ENCODE measurements at regions not wholly inside any gene's neighbourhood (a gene's known extent, or its start where the extent isn't known, plus 50 kb on each side); places are given as distances from the start of the nearest gene placed in this dataset.

DNA sequence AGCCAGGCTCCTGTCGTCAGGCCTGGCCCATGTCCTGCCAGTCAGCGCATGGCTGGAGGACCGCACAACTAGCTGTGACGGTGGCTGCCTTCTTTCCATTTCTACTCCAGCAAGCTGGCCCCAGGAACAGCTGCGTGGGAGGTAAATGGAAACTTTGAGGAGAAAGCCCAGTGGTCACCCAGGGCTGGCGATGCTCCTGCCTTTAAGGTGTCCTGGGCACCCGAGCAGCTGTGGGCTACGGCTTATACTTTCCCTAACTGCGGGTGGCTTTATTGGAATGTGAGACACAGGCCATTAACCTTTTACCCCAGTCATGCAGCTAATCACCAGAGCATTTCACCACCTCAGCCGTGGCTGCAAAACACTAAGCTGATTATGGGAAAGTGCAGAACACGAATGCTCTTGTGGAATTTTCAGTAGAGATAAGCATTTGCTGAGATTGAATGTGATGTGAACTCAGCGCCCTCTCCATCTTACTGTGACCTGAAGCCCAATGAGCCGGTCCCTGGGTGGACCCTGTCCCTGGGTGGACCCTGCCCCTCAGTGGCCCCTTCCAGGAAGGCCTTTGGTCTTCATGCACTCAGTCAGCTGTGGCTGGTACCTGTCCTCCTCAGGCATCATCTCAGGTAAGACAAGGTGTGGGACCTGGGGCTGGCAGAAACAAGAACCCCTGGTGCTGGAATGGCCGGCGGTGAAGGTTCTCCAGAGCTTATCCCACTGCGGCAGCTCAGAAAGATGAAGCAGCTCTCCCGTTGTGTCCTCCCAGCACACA, 275.4 kb upstream of the HS6ST1 start:
- H3K36me3 ChIP-seq (replicated peaks; ENCODE audit: insufficient read depth, low read depth) = no peaks in the 10 kb centered on the region
- no peak for TF ChIP-seq EZH2 (IDR thresholded peaks at IDR 0.05; ENCODE audit: borderline replicate concordance)
- TF ChIP-seq, protein P1, sequence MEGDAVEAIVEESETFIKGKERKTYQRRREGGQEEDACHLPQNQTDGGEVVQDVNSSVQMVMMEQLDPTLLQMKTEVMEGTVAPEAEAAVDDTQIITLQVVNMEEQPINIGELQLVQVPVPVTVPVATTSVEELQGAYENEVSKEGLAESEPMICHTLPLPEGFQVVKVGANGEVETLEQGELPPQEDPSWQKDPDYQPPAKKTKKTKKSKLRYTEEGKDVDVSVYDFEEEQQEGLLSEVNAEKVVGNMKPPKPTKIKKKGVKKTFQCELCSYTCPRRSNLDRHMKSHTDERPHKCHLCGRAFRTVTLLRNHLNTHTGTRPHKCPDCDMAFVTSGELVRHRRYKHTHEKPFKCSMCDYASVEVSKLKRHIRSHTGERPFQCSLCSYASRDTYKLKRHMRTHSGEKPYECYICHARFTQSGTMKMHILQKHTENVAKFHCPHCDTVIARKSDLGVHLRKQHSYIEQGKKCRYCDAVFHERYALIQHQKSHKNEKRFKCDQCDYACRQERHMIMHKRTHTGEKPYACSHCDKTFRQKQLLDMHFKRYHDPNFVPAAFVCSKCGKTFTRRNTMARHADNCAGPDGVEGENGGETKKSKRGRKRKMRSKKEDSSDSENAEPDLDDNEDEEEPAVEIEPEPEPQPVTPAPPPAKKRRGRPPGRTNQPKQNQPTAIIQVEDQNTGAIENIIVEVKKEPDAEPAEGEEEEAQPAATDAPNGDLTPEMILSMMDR (IDR thresholded peaks at IDR 0.05; ENCODE audit: poor library complexity) = no peak
- no peak for TF ChIP-seq EZH2phosphoT487 (IDR thresholded peaks at IDR 0.05; ENCODE audit: low read depth, severe bottlenecking, unreplicated experiment)
- peak; percentile 53 for DNase-seq (ENCODE audit: low spot score)
- H3K27me3 ChIP-seq = no peaks in the 10 kb centered on the region
- no peak overlapping the region for H2AFZ ChIP-seq
- no peaks in the 10 kb centered on the region for H3K9me3 ChIP-seq (ENCODE audit: low read depth)
- peak overlapping the region; percentile 73 for H3K27ac ChIP-seq
- 59% methylated on average over 17 of the region's 17 CpGs for WGBS (ENCODE audit: low lambda C conversion rate, missing lambda C conversion rate)
- H4K20me1 ChIP-seq (ENCODE audit: insufficient read depth, poor library complexity, severe bottlenecking) = no peaks in the 10 kb centered on the region
- H3K4me3 ChIP-seq = no peak overlapping the region
- peak overlapping the region; percentile 50 for H3K4me2 ChIP-seq
- H3K79me2 ChIP-seq = no peaks in the 10 kb centered on the region
- H3K4me1 ChIP-seq (ENCODE audit: insufficient read depth) = peaks cover 15% of the 10 kb centered on the region
- H3K9me2 ChIP-seq (replicated peaks; ENCODE audit: insufficient read depth) = no peaks in the 10 kb centered on the region

DNA sequence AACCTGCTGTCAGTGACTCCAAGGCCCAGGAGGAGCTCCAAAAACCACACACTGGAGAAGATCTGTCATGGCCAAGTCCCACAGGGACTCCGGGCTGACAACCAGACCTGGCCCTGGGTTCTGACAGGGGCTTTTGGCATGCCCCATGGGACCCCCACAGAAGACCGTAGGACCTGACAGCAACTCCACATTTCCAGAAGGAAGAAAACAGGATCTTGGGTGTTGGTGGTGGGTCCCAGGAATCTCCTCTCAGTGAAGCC, 275.9 kb upstream of the HS6ST1 start:
- Histone ChIP-seq H3K4me1 (ENCODE audit: insufficient read depth) (peaks cover 15% of the 10 kb centered on the region), H3K4me2 (peak overlapping the region; percentile 50), H3K9me2 (replicated peaks; ENCODE audit: insufficient read depth) (no peaks in the 10 kb centered on the region), H3K79me2 (no peaks in the 10 kb centered on the region), H3K36me3 (replicated peaks; ENCODE audit: insufficient read depth, low read depth) (no peaks in the 10 kb centered on the region), H3K27ac (peak overlapping the region; percentile 73), H3K27me3 (no peaks in the 10 kb centered on the region), H3K9me3 (ENCODE audit: low read depth) (no peaks in the 10 kb centered on the region), H3K4me3 (no peak overlapping the region), H2AFZ (no peak overlapping the region), H4K20me1 (ENCODE audit: insufficient read depth, poor library complexity, severe bottlenecking) (no peaks in the 10 kb centered on the region)
- TF ChIP-seq, protein P1 (IDR thresholded peaks at IDR 0.05; ENCODE audit: poor library complexity) = no peak
- TF ChIP-seq EZH2 (IDR thresholded peaks at IDR 0.05; ENCODE audit: borderline replicate concordance) (no peak), EZH2phosphoT487 (IDR thresholded peaks at IDR 0.05; ENCODE audit: low read depth, severe bottlenecking, unreplicated experiment) (no peak)
- DNase-seq (ENCODE audit: low spot score) = no peak
- WGBS (ENCODE audit: low lambda C conversion rate, missing lambda C conversion rate) = 95% methylated on average over 2 of the region's 2 CpGs

DNA sequence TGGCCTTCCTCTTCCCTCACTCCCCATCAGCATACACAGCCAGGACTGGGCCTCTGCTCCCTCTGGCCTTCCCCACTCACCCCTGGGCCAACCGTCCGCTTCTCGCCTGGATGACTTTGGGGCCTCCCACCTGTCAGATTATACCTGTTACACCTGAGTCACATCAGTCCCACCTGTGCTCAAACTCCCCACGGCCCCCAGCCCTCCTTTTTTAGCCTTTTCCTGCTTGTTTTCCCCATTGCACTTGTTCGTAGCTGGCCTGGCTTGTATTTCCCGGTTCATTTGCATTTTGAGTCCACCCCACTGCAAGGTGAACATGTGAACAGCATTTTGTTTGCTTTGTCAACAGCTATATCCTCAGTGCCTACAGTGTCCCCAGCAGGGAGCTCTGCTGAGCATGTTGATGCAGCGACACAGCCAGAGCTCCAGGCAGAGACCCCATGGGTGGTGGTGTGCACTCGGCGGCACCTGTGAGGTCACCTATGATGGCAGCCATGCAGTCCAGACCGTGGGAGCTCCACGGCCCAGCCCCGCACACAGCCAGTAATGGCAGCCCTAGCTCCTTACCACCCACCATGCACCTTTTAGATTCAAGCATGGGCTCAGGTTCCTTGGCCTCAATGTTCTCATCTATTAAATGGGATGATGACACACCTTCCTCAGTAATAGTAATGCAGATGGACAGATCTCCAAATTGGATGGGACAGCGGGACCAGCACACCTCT, 276.4 kb upstream of the HS6ST1 start:
- DNase-seq (ENCODE audit: low spot score) = peak; percentile 64
- TF ChIP-seq EZH2 (IDR thresholded peaks at IDR 0.05; ENCODE audit: borderline replicate concordance) (no peak), EZH2phosphoT487 (IDR thresholded peaks at IDR 0.05; ENCODE audit: low read depth, severe bottlenecking, unreplicated experiment) (no peak)
- TF ChIP-seq, protein P1 (IDR thresholded peaks at IDR 0.05; ENCODE audit: poor library complexity) = peak; percentile 13
- no peaks in the 10 kb centered on the region for H3K36me3 ChIP-seq (replicated peaks; ENCODE audit: insufficient read depth, low read depth)
- H3K79me2 ChIP-seq = no peaks in the 10 kb centered on the region
- no peak overlapping the region for H3K4me3 ChIP-seq
- H3K4me2 ChIP-seq = peak overlapping the region; percentile 50
- no peaks in the 10 kb centered on the region for H3K27me3 ChIP-seq
- peaks cover 15% of the 10 kb centered on the region for H3K4me1 ChIP-seq (ENCODE audit: insufficient read depth)
- H3K27ac ChIP-seq = peak overlapping the region; percentile 73
- no peaks in the 10 kb centered on the region for H3K9me3 ChIP-seq (ENCODE audit: low read depth)
- H3K9me2 ChIP-seq (replicated peaks; ENCODE audit: insufficient read depth) = no peaks in the 10 kb centered on the region
- 81% methylated on average over 13 of the region's 13 CpGs for WGBS (ENCODE audit: low lambda C conversion rate, missing lambda C conversion rate)
- no peak overlapping the region for H2AFZ ChIP-seq
- H4K20me1 ChIP-seq (ENCODE audit: insufficient read depth, poor library complexity, severe bottlenecking) = no peaks in the 10 kb centered on the region
